ENCODE measurements at regions not wholly inside any gene's neighbourhood (a gene's known extent, or its start where the extent isn't known, plus 50 kb on each side); places are given as distances from the start of the nearest gene placed in this dataset.
A peak's percentile ranks its signal among the peaks of the same experiment; 100 is the strongest.

DNA sequence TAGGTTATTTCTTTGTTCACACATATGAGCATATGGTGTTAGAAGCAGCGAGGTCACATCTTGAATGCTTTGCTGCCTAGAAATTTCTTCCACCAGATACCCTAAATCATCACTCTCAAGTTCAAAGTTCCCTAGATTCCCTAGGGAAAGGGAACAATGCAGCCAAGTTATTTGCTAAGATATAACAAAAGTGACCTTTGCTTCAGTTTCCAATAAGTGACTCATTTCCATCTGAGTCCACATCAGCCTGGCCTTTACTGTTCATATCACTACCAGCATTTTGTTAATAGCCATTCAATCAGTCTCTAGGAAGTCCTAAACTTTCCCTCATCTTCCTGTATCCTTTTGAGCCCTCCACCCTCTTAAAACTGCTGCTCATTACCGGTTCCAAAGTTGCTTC lies 1502.5 kb downstream of the KCNT2 start:
- FAIRE-seq (no peak), DNase-seq (ENCODE audit: low spot score) (no peak)

DNA sequence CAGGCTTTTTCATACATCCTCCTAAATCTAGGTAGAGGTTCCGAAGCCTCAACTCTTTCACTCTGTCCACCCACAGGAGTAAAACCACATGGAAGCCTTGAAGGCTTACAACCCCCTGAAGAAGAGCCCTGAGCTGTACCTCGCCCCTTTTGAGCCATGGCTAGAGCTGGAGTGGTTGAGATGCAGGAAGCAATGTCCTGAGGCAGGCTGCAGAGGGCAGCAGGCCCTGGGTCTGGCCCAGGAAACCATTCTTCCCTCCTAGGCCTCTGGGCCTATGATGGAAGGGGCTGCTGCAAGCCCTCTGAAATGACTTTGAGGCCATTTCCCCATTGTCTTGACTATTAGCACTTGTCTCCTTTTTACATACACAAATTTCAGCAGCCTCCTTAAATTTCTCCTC lies 1503.0 kb downstream of the KCNT2 start:
- DNase-seq (ENCODE audit: low spot score) (no peak), FAIRE-seq (no peak)

GRCh38 chr1:195097316-195097715 lies 1510.9 kb downstream of the KCNT2 start:
- DNase-seq (ENCODE audit: low spot score) = peak; percentile 47
- FAIRE-seq = no peak

- DNase-seq (ENCODE audit: low spot score) (no peak), FAIRE-seq (no peak)
Observed at GRCh38 chr1:195096051-195096521, 1512.2 kb downstream of the KCNT2 start.

- FAIRE-seq (no peak), DNase-seq (ENCODE audit: low spot score) (no peak)
Observed at GRCh38 chr1:195085196-195085595, 1523.0 kb downstream of the KCNT2 start.

GRCh38 chr1:195082183-195082582 lies 1526.1 kb downstream of the KCNT2 start:
- DNase-seq (ENCODE audit: low spot score) = no peak
- no peak for FAIRE-seq

DNA sequence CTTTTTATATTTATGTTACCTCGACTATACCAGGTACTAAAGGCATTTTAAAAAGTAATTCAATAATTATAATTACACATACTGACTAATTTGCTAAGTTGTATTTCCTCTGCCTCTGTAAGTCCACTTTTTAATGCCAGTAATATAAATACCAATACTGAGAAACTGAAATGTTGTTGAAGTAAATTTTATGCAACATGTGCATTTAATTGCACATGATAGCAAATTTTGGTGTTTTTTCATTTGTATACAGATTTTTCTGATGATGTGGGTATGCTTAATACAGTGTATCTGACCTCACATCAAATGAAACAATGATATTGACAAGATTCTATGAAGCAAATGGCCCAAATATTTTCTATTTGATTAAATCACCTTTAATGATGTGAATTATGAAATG lies 1531.6 kb downstream of the KCNT2 start:
- FAIRE-seq = no peak
- no peak for DNase-seq (ENCODE audit: low spot score)

DNA sequence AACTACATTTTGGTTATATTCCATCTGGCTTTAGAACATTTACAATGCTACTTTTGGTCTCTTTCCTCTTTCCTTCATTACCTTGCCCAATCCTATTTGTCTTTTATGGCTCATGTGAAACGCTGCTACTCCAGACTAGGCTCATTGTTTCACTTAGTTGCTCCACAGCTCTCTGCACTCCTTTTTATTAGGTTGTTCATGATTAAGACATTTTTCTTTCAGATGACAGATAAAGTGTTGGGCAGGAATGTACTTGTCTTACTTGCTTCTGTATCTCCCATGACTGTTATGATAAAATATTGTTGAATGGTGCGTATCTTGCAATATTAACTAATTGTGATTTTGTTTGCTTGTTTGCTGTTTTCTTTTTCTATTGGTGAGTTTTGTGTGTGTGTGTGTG lies 1532.3 kb downstream of the KCNT2 start:
- FAIRE-seq = no peak
- DNase-seq (ENCODE audit: low spot score) = no peak

GRCh38 chr1:195071461-195071860 lies 1536.8 kb downstream of the KCNT2 start:
- DNase-seq (ENCODE audit: low spot score) (no peak), FAIRE-seq (no peak)

DNA sequence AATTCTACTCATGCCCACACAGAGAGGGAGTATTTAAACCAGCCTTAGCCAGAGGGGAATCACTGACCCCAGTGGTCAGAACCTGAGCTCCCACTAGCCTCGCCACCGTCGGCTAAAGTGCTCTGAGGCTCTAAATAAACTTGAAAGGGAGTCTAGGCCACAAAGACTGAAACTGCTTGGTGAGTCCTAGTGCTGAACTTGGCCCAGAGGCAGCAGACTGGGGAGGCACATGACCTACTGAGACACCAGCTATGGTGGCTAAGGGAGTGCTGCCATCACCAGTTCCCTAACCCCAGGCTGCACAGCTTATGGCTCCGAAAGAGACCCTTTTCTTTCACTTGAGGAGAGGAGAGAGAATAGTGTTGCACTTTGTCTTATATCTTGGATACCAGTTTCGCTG lies 1542.8 kb downstream of the KCNT2 start:
- no peak for FAIRE-seq
- DNase-seq (ENCODE audit: low spot score) = no peak

DNA sequence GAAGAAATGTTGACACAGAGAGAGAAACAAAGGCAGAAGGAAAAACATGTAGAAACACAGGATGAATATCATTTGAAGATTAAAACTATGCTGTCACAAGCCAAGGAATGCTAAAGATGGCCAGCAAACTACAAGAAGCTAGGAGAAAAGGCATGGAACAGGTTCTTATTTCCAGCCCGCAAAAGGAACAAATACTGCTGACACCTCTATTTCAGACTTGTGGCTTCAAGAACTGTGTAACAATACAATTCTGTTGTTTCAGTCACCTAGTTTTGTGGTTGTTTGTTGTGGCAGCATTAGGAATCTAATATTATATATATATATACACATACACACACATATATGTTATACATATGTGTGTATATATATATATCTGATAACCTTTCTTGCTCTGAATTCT lies 1543.9 kb downstream of the KCNT2 start:
- DNase-seq (ENCODE audit: low spot score) (no peak), FAIRE-seq (no peak)

GRCh38 chr1:195054217-195054687 lies 1554.0 kb downstream of the KCNT2 start:
- no peak for FAIRE-seq
- DNase-seq (ENCODE audit: low spot score) = no peak

- no peak for DNase-seq (ENCODE audit: low spot score)
- FAIRE-seq = no peak
Observed at GRCh38 chr1:195053478-195053877, 1554.8 kb downstream of the KCNT2 start.

DNA sequence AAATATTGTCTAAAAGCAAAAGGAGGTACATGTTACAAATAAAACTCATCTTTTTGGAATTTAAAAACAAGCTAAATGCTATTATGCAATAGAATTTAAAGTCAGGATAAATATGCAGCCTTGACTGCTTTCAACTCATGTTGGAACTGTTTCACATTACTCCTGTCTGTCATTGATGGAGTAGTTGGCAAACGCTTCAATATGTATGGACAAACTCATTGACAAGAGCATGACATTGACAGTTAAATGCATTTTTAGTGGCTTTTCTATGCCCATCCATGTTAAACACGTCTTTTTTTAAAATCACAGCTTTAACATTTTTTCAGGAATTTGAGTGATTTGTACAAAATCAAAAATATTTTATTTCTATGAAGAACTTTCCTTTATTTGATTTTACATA lies 1560.5 kb downstream of the KCNT2 start:
- FAIRE-seq (no peak), DNase-seq (ENCODE audit: low spot score) (no peak)

DNA sequence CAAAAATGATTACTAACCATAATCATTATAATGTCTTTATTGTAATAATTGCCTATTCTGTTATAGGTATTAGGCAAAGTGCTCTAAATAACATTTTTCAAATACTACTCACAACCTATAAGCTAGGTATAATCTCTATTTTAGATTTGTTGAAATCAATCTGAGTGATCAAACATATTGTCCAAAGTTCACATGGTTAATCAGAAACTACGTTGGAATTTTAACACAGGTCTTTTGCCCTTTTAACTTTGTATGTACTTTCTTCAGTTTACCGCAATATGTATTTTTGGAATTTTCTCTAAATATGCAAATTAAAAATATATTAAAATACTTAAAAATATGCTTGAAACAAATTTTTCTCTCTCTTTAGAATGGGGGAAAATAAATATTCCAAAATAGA lies 1563.2 kb downstream of the KCNT2 start:
- DNase-seq (ENCODE audit: low spot score) (no peak), FAIRE-seq (no peak)

GRCh38 chr1:195030793-195031192 lies 1577.4 kb downstream of the KCNT2 start:
- no peak for FAIRE-seq

DNA sequence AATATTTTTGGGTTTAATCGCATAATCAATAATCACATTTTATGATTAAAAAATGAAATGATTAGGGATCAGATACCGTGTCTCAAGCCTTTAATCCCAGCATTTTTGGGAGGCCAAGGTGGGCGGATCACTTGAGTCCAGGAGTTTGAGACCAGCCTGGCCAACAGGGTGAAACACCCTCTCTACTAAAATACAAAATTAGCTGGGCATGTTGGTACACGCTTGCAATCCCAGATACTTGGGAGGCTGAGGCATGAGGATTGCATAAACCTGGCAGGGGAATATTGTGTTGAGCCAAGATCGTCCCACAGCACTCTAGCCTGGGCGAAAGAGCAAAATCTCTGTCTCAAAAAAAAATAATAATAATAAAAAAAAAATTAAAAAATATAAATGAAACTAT lies 1581.4 kb downstream of the KCNT2 start:
- no peak for DNase-seq (ENCODE audit: low spot score)
- no peak for FAIRE-seq

More at GRCh38 chr1:195030793-195031192, 1577.4 kb downstream of the KCNT2 start:
- no peak for DNase-seq (ENCODE audit: low spot score)

- DNase-seq (ENCODE audit: low spot score) = no peak
Observed at GRCh38 chr1:195019385-195019784, 1588.9 kb downstream of the KCNT2 start.

DNA sequence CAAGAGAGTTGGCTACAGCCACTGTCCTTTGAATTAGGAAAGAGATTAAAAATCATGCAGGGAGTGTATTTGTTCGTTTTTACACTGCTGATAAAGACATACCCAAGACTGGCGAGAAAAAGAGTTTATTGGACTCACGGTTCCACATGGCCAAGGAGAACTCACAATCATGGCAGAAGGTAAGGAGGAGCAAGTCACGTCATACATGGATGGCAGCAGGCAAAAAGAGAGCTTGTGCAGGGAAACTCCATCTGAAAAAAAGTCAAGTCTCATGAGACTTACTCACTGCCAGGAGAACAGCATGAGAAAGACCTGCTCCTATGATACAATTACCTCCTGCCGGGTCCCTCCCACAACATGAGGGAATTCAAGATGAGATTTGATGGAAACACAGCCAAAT lies 1595.2 kb downstream of the KCNT2 start:
- DNase-seq (ENCODE audit: low spot score) = no peak
- FAIRE-seq = no peak

More at GRCh38 chr1:195019385-195019784, 1588.9 kb downstream of the KCNT2 start:
- no peak for FAIRE-seq

DNA sequence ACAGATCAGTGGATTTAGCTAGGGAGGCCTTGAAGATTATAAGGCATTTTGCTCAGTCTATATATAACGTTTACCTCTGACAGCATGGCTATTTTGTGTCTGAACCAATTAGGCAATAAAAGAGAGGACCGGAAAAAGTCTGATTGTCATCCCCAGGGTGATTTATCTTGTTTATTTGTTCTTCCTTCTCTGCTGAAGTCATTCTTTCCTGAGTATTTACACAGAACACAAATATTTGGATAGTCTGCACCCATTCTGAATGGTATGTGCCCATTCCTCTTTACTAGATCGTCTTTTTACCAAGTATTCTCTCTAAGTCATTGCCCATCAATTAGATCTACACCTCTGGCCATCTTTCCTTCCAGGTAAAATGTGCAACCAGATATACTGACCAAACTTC lies 1602.9 kb downstream of the KCNT2 start:
- DNase-seq (ENCODE audit: low spot score) = no peak
- FAIRE-seq = no peak

DNA sequence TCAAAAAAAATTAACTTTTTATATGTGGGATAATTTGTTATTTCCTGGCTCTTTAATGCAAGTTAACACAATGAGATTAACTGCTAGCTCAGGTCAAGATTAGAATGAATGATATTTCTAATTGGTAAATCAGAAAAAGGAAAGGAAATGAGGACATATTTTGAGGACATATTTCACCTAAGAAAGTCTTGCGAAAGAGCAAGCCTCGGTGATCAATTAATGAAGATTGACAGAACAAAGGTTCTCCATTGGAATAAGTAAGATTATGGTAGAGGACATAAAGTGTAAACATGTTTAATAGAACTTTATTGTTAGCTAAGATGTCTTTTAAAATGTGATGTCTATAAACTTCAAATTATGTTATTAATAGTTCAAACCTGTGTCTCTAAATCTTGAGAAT lies 1617.8 kb downstream of the KCNT2 start:
- FAIRE-seq (no peak), DNase-seq (ENCODE audit: low spot score) (no peak)

DNA sequence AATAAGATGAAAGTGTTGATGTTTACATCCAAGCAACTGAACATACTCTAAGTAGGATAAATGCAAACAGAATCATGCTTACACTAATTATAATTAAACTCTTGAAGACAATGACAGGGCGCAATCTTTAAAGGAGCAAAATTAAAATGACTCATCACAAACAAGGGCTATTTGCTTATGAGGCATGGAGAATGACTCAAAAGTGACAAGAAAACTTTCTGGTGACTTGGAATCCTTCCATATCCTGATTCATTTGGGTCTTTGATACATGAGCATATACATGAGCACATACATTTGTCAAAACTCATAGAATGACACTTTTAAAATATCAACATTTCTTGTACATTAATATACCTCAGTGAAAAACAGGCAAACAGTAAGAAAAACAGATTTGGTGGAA lies 1632.3 kb downstream of the KCNT2 start:
- FAIRE-seq = no peak
- DNase-seq (ENCODE audit: low spot score) = peak; percentile 3

- no peak for DNase-seq (ENCODE audit: low spot score)
- FAIRE-seq = no peak
Observed at GRCh38 chr1:194968916-194969315, 1639.3 kb downstream of the KCNT2 start.

- no peak for FAIRE-seq
- no peak for DNase-seq (ENCODE audit: low spot score)
Observed at GRCh38 chr1:194959795-194960194, 1648.4 kb downstream of the KCNT2 start.
